Activated CD8-positive, alpha-beta memory T cell treated with anti-CD3 and anti-CD28 coated beads for 4 hours (primary cell): ENCODE measurements at regions not wholly inside any gene's neighbourhood (a gene's known extent, or its start where the extent isn't known, plus 50 kb on each side); places are given as distances from the start of the nearest gene placed in this dataset.
"Not testable (repeated sequence)": the region's sequence is repeated elsewhere in the genome, so short reads cannot be mapped to it uniquely, and the experiment has no call there.

Experiments used
- DNase-seq, 2 donors: peaks; one replicate each; pipeline ENCODE4 v3.0.0-alpha.2; 2020; ENCODE audit warnings: low read depth in 2 of 2

- DNase-seq: no peak
Measured at GRCh38 chr2:106292627-106293026, 98.5 kb upstream of the UXS1 start.

- no peak for DNase-seq
Measured at GRCh38 chr2:106288873-106289272, 94.8 kb upstream of the UXS1 start.

GRCh38 chr2:106285237-106285829 is 91.2 kb upstream of the UXS1 start:
- no peak for DNase-seq

- DNase-seq: no peak
Measured at GRCh38 chr2:106284691-106285202, 90.6 kb upstream of the UXS1 start.

GRCh38 chr2:106284255-106284654 is 90.2 kb upstream of the UXS1 start:
- DNase-seq: no peak

- DNase-seq: not testable (repeated sequence)
Measured at GRCh38 chr2:106283228-106284152, 89.4 kb upstream of the UXS1 start.

GRCh38 chr2:106282462-106283170 is 88.5 kb upstream of the UXS1 start:
- no peak for DNase-seq

- not testable (repeated sequence) for DNase-seq
Measured at GRCh38 chr2:106281907-106282430, 87.9 kb upstream of the UXS1 start.

GRCh38 chr2:106280722-106281446 is 86.8 kb upstream of the UXS1 start:
- no peak for DNase-seq

- DNase-seq: no peak
Measured at GRCh38 chr2:106280224-106280623, 86.1 kb upstream of the UXS1 start.

GRCh38 chr2:106278112-106278876 is 84.2 kb upstream of the UXS1 start:
- DNase-seq: no peak

GRCh38 chr2:106277426-106277825 is 83.3 kb upstream of the UXS1 start:
- no peak for DNase-seq

- no peak for DNase-seq
Measured at GRCh38 chr2:106275971-106276370, 81.9 kb upstream of the UXS1 start.

GRCh38 chr2:106274668-106275067 is 80.6 kb upstream of the UXS1 start:
- no peak for DNase-seq

- no peak for DNase-seq
Measured at GRCh38 chr2:106272216-106272807, 78.2 kb upstream of the UXS1 start.

- DNase-seq: no peak
Measured at GRCh38 chr2:106270471-106270891, 76.4 kb upstream of the UXS1 start.

GRCh38 chr2:106269591-106270291 is 75.6 kb upstream of the UXS1 start:
- DNase-seq: peak in 1 of 2 donors; percentile 20

- peak in 1 of 2 donors; percentile 9 for DNase-seq
Measured at GRCh38 chr2:106267997-106268396, 73.9 kb upstream of the UXS1 start.

GRCh38 chr2:106261871-106262321 is 67.8 kb upstream of the UXS1 start:
- DNase-seq: no peak
